Stomach (tissue), 4 donors: ENCODE measurements at regions not wholly inside any gene's neighbourhood (a gene's known extent, or its start where the extent isn't known, plus 50 kb on each side); places are given as distances from the start of the nearest gene placed in this dataset.

Source experiments
- POLR2A ChIP-seq, 4 donors: fragments of 450-650 bp; IDR thresholded peaks; one replicate each; pipeline ENCODE4 v1.6.1; 2016; ENCODE audit warnings: antibody characterized with exemption in 4 of 4, control low read depth in 2 of 4, mild to moderate bottlenecking in 1 of 4, moderate library complexity in 1 of 4
- POLR2AphosphoS5 ChIP-seq, 3 donors: sonication (generic); formaldehyde crosslinking; IDR thresholded peaks; one replicate each; pipeline ENCODE4 v1.6.1; 2016; ENCODE audit warnings: antibody characterized with exemption in 3 of 3

DNA sequence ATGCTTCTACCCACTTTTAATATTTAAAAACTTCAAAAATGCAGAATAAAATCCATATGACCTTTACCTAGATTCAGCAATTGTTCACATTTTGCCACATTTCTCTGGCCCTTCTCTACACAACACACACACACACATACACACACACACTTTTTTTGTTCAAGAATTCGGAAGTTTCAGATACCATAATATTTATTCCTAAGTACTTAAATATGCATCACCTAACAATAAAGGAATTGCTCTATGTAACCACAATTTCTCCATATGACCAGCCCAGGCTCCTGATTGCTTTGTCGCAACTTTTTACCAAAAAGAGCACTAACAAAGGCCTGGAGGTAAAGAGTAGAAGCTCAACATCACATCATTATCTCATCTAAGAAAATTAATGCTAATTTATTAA is 106.6 kb downstream of the FAS start:
- TF ChIP-seq POLR2A (IDR thresholded peaks at IDR 0.05), result no peak
- TF ChIP-seq POLR2AphosphoS5 (IDR thresholded peaks at IDR 0.05), result no peak
